Activated T-cell treated with anti-CD3 and anti-CD28 coated beads for 24 hours (primary cell): ENCODE measurements at regions not wholly inside any gene's neighbourhood (a gene's known extent, or its start where the extent isn't known, plus 50 kb on each side); places are given as distances from the start of the nearest gene placed in this dataset.
"Not testable (repeated sequence)": the region's sequence is repeated elsewhere in the genome, so short reads cannot be mapped to it uniquely, and the experiment has no call there.

Experiments used
- DNase-seq: peaks from one replicate; pipeline ENCODE4 v3.0.0-alpha.2; 2020; ENCODE audit warnings: low read depth

GRCh38 chr6:14598017-14598864, 480.7 kb downstream of the CD83 start:
- no peak for DNase-seq

- not testable (repeated sequence) for DNase-seq
Measured at GRCh38 chr6:14600306-14600705, 482.7 kb downstream of the CD83 start.

- DNase-seq, result no peak
Measured at GRCh38 chr6:14601490-14601889, 483.9 kb downstream of the CD83 start.

GRCh38 chr6:14606353-14606752, 488.8 kb downstream of the CD83 start:
- DNase-seq, result no peak

GRCh38 chr6:14610141-14610540, 492.6 kb downstream of the CD83 start:
- no peak for DNase-seq

- DNase-seq, result no peak
Measured at GRCh38 chr6:14612016-14612980, 494.7 kb downstream of the CD83 start.

GRCh38 chr6:14614631-14615030, 497.1 kb downstream of the CD83 start:
- no peak for DNase-seq

- no peak for DNase-seq
Measured at GRCh38 chr6:14616656-14617055, 499.1 kb downstream of the CD83 start.

- no peak for DNase-seq
Measured at GRCh38 chr6:14618759-14619418, 501.3 kb downstream of the CD83 start.

- DNase-seq, result no peak
Measured at GRCh38 chr6:14619419-14619781, 501.8 kb downstream of the CD83 start.

GRCh38 chr6:14620522-14620921, 502.9 kb downstream of the CD83 start:
- no peak for DNase-seq

GRCh38 chr6:14621518-14621917, 503.9 kb downstream of the CD83 start:
- DNase-seq, result no peak

GRCh38 chr6:14622085-14622484, 504.5 kb downstream of the CD83 start:
- no peak for DNase-seq

- DNase-seq, result no peak
Measured at GRCh38 chr6:14622909-14623505, 505.4 kb downstream of the CD83 start.

- DNase-seq, result no peak
Measured at GRCh38 chr6:14625173-14625895, 507.8 kb downstream of the CD83 start.

GRCh38 chr6:14626556-14626955, 509.0 kb downstream of the CD83 start:
- no peak for DNase-seq

- DNase-seq, result no peak
Measured at GRCh38 chr6:14630016-14630415, 512.4 kb downstream of the CD83 start.

GRCh38 chr6:14633479-14633878, 515.9 kb downstream of the CD83 start:
- DNase-seq, result no peak

- DNase-seq, result no peak
Measured at GRCh38 chr6:14634072-14634471, 516.5 kb downstream of the CD83 start.

GRCh38 chr6:14635195-14635594, 517.6 kb downstream of the CD83 start:
- peak; percentile 16 for DNase-seq

- no peak for DNase-seq
Measured at GRCh38 chr6:14635934-14636591, 518.5 kb downstream of the CD83 start.
